ENCODE measurements at regions not wholly inside any gene's neighbourhood (a gene's known extent, or its start where the extent isn't known, plus 50 kb on each side); places are given as distances from the start of the nearest gene placed in this dataset.

- TF ChIP-seq NBN (conservative IDR thresholded peaks at IDR 0.05) (no peak), PBX3 (CRISPR knock-in tag; IDR thresholded peaks at IDR 0.05; ENCODE audit: borderline replicate concordance) (no peak), BRF2 (CRISPR knock-in tag; IDR thresholded peaks at IDR 0.05) (no peak), EZH2 (conservative IDR thresholded peaks at IDR 0.05; ENCODE audit: low read depth, low read length) (no peak), ATAD3A (CRISPR knock-in tag; IDR thresholded peaks at IDR 0.05) (no peak), IKZF4 (CRISPR knock-in tag; IDR thresholded peaks at IDR 0.05; ENCODE audit: borderline replicate concordance, low read depth, not compliant biosample characterization) (no peak), WIZ (CRISPR knock-in tag; IDR thresholded peaks at IDR 0.05) (no peak), HDAC6 (IDR thresholded peaks at IDR 0.05; ENCODE audit: low read depth, low read length) (no peak), SOX13 (IDR thresholded peaks at IDR 0.05) (no peak), SOX13 (CRISPR knock-in tag; conservative IDR thresholded peaks at IDR 0.05 in 1 of 2, IDR thresholded peaks at IDR 0.05 in 1 of 2) (peak in 1 of 2 experiments; percentile 71; a peak in 2 of 4 replicates), E2F5 (CRISPR knock-in tag; conservative IDR thresholded peaks at IDR 0.05) (no peak), HOXA5 (CRISPR knock-in tag; IDR thresholded peaks at IDR 0.05) (peak; percentile 56; the same call in 1 of the 2 replicates), TCF7 (IDR thresholded peaks at IDR 0.05; ENCODE audit: low read depth) (peak; percentile 67), ZFP37 (CRISPR knock-in tag; IDR thresholded peaks at IDR 0.05; ENCODE audit: borderline replicate concordance) (peak; percentile 85; the same call in 1 of the 2 replicates), RFX3 (CRISPR knock-in tag; IDR thresholded peaks at IDR 0.05) (no peak), PATZ1 (CRISPR knock-in tag; IDR thresholded peaks at IDR 0.05) (0 out of 2 replicates have a peak, but pooled peaks have one; percentile 30), TAF1 (CRISPR knock-in tag; IDR thresholded peaks at IDR 0.05) (peak; percentile 45; the same call in 1 of the 2 replicates), BCL6 (CRISPR knock-in tag; IDR thresholded peaks at IDR 0.05) (peak; percentile 68), LCORL (IDR thresholded peaks at IDR 0.05) (no peak), LCORL (CRISPR knock-in tag; IDR thresholded peaks at IDR 0.05) (peak; percentile 60; the same call in 1 of the 2 replicates), IRF9 (CRISPR knock-in tag; IDR thresholded peaks at IDR 0.05; ENCODE audit: borderline replicate concordance) (no peak), GFI1 (CRISPR knock-in tag; IDR thresholded peaks at IDR 0.05; ENCODE audit: borderline replicate concordance) (peak; percentile 95), TAF15 (IDR thresholded peaks at IDR 0.05; ENCODE audit: low read depth, low read length, poor library complexity, severe bottlenecking) (no peak), ZNF749 (CRISPR knock-in tag; IDR thresholded peaks at IDR 0.05; ENCODE audit: borderline replicate concordance) (no peak)
Measured at GRCh38 chr2:19504400-19505198, 146.2 kb upstream of the OSR1 start (continued).

All from HepG2 (cell line).